Large intestine (tissue), 3 donors: ENCODE measurements at regions not wholly inside any gene's neighbourhood (a gene's known extent, or its start where the extent isn't known, plus 50 kb on each side); places are given as distances from the start of the nearest gene placed in this dataset.

Experiments used
- DNase-seq, 2 donors: peaks; one replicate each; pipeline versions ENCODE4 v3.0.0 to v3.0.0-alpha.2; 2013
- H3K27ac ChIP-seq: one replicate; pipeline ENCODE4 v1.5.1; 2013; ENCODE audit warnings: low read length
- H3K27me3 ChIP-seq: 2 replicates; pipeline ENCODE4 v1.6.1; 2013; ENCODE audit warnings: low read length; ENCODE audit not compliant: control insufficient read depth, insufficient read depth
- H3K36me3 ChIP-seq: 2 replicates; pipeline ENCODE4 v1.6.1; 2013; ENCODE audit warnings: low read length; ENCODE audit not compliant: control insufficient read depth, insufficient read depth
- H3K4me1 ChIP-seq: one replicate; pipeline ENCODE4 v1.6.1; 2013; ENCODE audit warnings: low read length; ENCODE audit not compliant: control insufficient read depth, insufficient read depth
- H3K4me3 ChIP-seq: one replicate; pipeline ENCODE4 v1.5.1; 2013; ENCODE audit warnings: low read length
- H3K9me3 ChIP-seq: one replicate; pipeline ENCODE4 v1.6.1; 2013; ENCODE audit warnings: mild to moderate bottlenecking, low read depth, low read length, moderate library complexity; ENCODE audit not compliant: control insufficient read depth
- WGBS: methylation state at CpG from one replicate; pipeline ENCODE4 v1.1.5; 2013; ENCODE audit warnings: low lambda C conversion rate; ENCODE audit not compliant: insufficient coverage; 5-methylcytosine and 5-hydroxymethylcytosine counted together

DNA sequence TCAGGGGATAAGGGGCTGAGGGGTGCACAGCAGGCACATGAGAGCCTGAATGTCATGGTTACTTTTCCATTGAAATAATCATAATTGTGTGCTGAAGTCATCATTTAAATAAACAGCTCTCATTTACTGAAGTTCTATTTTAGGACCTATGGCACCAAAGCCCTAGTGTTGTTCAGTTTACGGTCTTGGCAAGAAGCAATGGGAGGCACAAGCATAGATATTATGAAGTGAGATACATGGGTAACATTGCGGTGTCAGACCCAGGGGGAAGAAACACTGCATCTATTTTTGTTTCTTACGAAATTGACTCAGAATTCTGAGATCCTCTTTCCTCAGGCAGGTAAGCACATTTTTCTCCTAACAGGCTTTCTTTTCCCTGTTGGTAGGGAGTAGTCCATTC lies 437.8 kb upstream of the PROX1 start:
- Histone ChIP-seq H3K27me3 (no peaks in the 10 kb centered on the region), H3K36me3 (no peaks in the 10 kb centered on the region), H3K9me3 (no peaks in the 10 kb centered on the region), H3K4me1 (no peaks in the 10 kb centered on the region), H3K4me3 (no peak overlapping the region), H3K27ac (no peak overlapping the region)
- no peak for DNase-seq
- 100% methylated on average over 2 of the region's 3 CpGs for WGBS

DNA sequence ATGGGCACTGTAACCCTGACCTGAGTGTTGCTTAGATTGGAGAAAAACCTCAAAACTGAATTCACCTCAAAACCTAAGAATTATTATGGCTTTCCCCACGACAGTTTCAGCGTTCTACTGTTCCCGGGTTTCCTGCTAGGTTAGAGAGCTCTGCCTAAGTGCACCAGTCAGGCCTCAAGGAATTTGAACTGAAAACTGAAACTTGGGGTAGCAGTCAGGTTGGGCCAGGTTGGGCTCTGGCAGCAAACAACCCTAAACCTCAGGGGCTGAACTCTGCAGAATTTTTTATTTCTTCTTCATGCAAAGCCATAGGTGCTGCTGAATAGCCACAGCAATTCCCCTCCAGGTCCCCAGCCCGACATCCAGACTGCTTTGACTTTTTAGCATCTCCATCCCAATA lies 437.0 kb upstream of the PROX1 start:
- H3K27me3 ChIP-seq = no peaks in the 10 kb centered on the region
- H3K4me3 ChIP-seq = no peak overlapping the region
- WGBS = no CpG with 5 or more reads among the region's 4 CpGs

DNA sequence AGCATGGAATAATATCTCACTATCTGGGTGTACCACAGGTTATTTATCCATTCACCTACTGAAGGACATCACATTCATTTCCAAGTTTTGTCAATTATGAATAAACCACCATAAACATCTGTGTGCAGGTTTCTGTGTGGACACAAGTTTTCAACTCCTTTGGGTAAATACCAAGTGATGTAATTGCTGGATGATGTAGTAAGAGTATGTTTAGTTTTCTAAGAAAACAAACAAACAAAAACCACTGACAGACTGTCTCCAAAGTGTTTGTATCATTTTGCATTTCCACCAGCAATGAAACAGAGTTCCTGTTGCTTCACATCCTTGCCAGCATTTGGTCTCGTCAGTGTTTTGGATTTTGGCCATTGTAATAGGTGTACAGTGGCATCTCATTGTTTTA lies 435.7 kb upstream of the PROX1 start:
- Histone ChIP-seq H3K4me1 (no peaks in the 10 kb centered on the region), H3K27me3 (no peaks in the 10 kb centered on the region), H3K9me3 (no peaks in the 10 kb centered on the region), H3K4me3 (no peak overlapping the region), H3K36me3 (no peaks in the 10 kb centered on the region), H3K27ac (no peak overlapping the region)
- WGBS = 67% methylated on average over 1 of the region's 1 CpG
- DNase-seq = no peak

More for the DNA sequence above, 437.0 kb upstream of the PROX1 start:
- no peak overlapping the region for H3K27ac ChIP-seq
- H3K4me1 ChIP-seq = no peaks in the 10 kb centered on the region
- H3K9me3 ChIP-seq = no peaks in the 10 kb centered on the region
- H3K36me3 ChIP-seq = no peaks in the 10 kb centered on the region
- DNase-seq = no peak

DNA sequence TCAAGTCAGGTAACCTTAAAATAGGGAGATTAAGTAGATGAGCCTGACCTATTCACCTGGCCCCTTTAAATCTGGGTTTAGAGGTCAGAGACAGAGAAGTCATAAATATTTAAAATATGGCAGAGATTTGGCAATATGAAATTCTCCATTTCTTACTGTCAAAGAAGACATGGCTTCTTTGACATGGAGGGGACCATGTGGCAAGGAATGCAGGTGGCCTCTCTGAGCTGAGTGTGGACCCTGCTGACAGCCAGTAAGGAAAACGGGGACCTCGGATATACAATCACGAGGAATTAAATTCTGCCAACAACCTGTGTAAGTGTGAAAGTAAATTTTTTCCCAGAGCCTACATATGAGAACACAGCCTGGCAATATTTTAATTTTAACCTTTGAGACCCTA lies 427.5 kb upstream of the PROX1 start:
- Histone ChIP-seq H3K27ac (no peak overlapping the region), H3K4me3 (no peak overlapping the region), H3K4me1 (no peaks in the 10 kb centered on the region), H3K36me3 (no peaks in the 10 kb centered on the region), H3K27me3 (no peaks in the 10 kb centered on the region), H3K9me3 (peaks cover 8% of the 10 kb centered on the region)
- WGBS = no CpG with 5 or more reads among the region's 3 CpGs
- no peak for DNase-seq

DNA sequence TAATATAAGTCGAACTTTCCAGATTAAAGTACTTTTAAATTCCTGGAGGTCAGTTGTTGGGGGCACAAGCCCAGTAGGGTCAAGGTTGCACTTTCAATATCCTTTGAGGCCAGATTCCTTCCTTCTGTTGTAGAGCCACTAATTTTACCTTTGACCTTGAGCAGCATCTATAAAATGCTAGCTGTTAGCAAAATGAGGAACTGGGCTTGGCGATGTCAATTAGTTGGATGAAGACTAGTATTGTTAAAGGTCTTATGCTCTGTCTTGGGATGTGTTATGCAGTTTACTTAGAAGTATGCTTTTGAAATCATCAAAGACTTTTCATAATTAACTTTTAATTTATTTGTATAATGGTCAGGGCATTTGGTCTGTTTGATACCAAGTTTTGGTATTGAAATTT lies 425.9 kb upstream of the PROX1 start:
- no CpG with 5 or more reads among the region's 2 CpGs for WGBS
- peaks cover 8% of the 10 kb centered on the region for H3K9me3 ChIP-seq
- no peak overlapping the region for H3K27ac ChIP-seq
- no peaks in the 10 kb centered on the region for H3K36me3 ChIP-seq
- H3K4me3 ChIP-seq = no peak overlapping the region
- no peak for DNase-seq
- H3K27me3 ChIP-seq = no peaks in the 10 kb centered on the region
- H3K4me1 ChIP-seq = no peaks in the 10 kb centered on the region

DNA sequence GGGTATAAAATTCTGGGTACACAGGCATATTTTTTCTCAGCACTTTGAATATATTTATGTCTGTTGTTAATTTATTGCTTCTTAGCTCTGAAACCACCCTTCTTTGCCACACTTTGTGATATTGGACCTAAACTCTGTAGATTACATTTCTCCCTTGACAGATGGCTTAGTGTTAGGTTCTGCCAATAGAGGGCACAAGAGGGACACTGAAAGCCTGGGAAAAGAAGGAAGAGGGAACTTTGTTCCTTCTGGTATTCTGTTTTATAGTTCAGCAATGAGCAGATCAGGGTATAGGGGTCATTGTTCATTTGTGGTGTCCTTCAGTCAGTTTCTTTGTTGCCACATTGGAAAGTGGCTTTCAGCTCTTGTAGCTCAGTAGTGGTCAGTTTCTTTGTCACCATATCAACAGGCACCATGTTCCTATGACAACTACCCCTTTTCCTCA lies 423.5 kb upstream of the PROX1 start:
- H3K4me1 ChIP-seq = peaks cover 7% of the 10 kb centered on the region
- peak; percentile 47 to 70 for DNase-seq
- peak overlapping the region; percentile 16 for H3K27ac ChIP-seq
- no peaks in the 10 kb centered on the region for H3K36me3 ChIP-seq
- no peak overlapping the region for H3K4me3 ChIP-seq
- H3K27me3 ChIP-seq = no peaks in the 10 kb centered on the region
- H3K9me3 ChIP-seq = peaks cover 8% of the 10 kb centered on the region

DNA sequence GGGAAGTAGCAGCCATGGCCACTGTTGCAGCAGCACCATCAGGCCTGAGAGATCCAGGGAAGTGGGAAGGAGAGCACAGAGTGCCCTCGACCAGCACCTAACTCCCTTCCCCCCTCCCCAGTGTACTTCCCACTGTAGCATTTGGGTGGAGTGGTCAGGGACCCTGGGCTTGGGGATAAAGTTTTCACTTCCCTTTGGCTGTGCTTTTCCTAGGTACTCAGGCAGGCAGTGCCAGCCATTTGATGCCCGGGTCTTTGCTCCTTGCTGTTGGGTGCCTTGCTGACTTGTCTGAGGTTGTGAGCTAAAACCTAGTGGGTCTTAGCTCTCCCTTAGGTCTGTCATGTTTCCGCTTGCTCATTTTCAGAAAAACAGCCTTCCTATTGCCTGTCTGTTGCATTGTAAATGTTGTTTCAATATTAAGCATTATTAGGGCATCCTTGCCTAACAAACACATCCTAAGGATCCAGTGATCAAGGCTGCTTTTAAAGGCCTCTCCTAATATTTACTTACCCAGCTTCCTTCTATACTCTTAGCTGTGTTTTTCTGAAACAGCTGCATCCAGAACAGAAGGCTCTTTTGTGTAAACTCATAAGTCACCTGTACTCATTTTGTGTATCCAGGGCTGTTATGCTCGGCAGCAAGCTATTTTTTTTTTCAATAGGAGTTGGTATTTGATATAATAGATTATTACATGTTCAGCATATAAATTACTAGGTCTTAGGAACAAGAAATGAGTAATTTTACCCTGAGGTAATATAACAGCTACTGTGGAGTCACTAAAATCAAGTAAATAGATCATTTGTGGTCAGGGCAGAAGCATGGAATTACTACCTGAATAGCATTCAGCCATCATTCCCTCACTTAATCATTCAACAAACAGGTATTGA lies 418.6 kb upstream of the PROX1 start:
- Histone ChIP-seq H3K27me3 (no peaks in the 10 kb centered on the region), H3K27ac (peak overlapping the region; percentile 9), H3K36me3 (no peaks in the 10 kb centered on the region), H3K4me1 (peaks cover 24% of the 10 kb centered on the region), H3K9me3 (no peaks in the 10 kb centered on the region), H3K4me3 (no peak overlapping the region)
- WGBS = no CpG with 5 or more reads among the region's 4 CpGs
- peak in 1 of 2 donors; percentile 28 for DNase-seq

DNA sequence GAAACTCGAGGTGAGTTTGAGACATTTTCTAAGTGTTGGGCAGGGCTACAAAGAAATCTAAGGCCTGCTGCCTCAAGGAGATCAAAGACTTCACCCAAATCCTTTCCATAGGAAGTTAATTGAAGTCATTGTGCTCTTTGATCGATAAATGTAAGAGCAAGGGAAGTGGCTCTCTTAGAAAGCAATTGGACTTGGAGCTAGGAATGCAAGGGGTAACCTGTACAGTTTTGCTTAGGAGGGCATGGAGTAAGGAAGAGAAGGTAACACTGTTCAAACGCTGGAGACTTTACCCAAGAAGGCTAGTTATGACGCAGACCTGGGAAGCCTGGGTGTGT lies 418.0 kb upstream of the PROX1 start:
- Histone ChIP-seq H3K27ac (no peak overlapping the region), H3K4me1 (peaks cover 24% of the 10 kb centered on the region), H3K36me3 (no peaks in the 10 kb centered on the region), H3K4me3 (no peak overlapping the region), H3K27me3 (no peaks in the 10 kb centered on the region), H3K9me3 (no peaks in the 10 kb centered on the region)
- 80% methylated on average over 1 of the region's 4 CpGs for WGBS
- peak in 1 of 2 donors; percentile 31 for DNase-seq

DNA sequence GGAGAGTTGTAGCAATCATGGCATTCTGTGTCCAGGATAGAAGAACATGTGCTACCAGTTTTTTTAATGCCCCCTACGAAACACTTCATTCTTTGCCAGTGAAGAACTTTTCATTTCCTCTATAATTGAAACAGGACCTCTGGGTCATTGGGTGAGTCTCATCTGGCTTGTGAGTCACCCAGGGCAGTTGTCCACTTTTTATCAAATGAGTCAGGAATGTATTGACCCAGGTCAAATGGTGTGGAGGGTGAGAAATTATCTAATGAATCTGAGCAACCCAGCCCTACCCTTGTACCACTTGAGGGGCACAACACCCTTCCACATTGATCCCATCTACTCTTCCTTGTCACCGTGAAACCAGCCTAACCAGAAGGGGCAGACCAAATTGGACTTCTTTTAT lies 417.3 kb upstream of the PROX1 start:
- Histone ChIP-seq H3K9me3 (no peaks in the 10 kb centered on the region), H3K36me3 (no peaks in the 10 kb centered on the region), H3K27me3 (no peaks in the 10 kb centered on the region), H3K27ac (no peak overlapping the region), H3K4me1 (peaks cover 24% of the 10 kb centered on the region), H3K4me3 (no peak overlapping the region)
- DNase-seq = no peak
- WGBS = no CpG with 5 or more reads among the region's 2 CpGs

DNA sequence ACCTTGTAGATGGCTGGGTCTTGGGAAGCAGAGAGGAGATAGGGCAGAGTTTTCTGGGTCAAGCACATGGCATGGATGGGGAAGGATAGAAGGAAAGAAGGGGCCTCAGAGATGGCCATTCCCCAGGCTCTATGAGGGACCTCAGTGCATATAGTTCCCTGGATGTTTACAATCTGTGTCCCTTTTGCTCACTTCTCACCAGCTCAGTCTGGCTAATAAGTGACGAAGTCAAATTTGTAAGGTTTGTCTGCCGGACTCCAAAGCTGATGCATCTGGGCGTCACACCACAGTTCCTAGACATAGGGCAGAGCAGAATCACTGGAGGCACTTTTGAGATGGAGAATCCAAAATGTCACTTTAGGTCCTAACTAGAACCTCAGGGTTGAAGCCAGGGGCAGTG lies 416.4 kb upstream of the PROX1 start:
- no peak overlapping the region for H3K27ac ChIP-seq
- no CpG with 5 or more reads among the region's 3 CpGs for WGBS

DNA sequence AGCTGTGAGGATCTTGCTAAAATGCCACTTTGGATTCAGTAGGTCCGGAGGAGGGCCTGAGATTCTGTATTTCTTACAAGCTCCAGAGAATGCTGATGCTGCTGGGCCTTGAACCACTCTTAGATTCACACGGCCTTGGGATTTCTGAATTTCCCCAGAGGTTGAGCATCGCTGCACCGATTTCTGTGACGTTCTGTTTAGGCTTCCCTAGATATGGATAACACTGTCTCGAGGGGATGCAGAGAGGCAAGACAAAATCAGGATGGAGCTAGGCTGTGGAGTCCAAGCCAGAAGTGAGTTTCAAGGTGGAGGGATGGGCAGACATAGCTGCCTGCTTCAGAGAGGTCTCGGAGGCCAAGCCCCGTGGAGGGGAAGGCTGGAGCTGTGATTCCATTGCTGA lies 415.9 kb upstream of the PROX1 start:
- 80% methylated on average over 1 of the region's 8 CpGs for WGBS
- no peaks in the 10 kb centered on the region for H3K9me3 ChIP-seq
- no peak overlapping the region for H3K4me3 ChIP-seq
- no peaks in the 10 kb centered on the region for H3K27me3 ChIP-seq
- no peaks in the 10 kb centered on the region for H3K36me3 ChIP-seq
- DNase-seq = no peak
- H3K27ac ChIP-seq = peak overlapping the region; percentile 2
- H3K4me1 ChIP-seq = peaks cover 24% of the 10 kb centered on the region

More for the DNA sequence above, 416.4 kb upstream of the PROX1 start:
- Histone ChIP-seq H3K4me1 (peaks cover 24% of the 10 kb centered on the region), H3K4me3 (no peak overlapping the region), H3K36me3 (no peaks in the 10 kb centered on the region), H3K9me3 (no peaks in the 10 kb centered on the region), H3K27me3 (no peaks in the 10 kb centered on the region)
- no peak for DNase-seq
